Ovary (tissue), 3 donors: ENCODE measurements at regions not wholly inside any gene's neighbourhood (a gene's known extent, or its start where the extent isn't known, plus 50 kb on each side); places are given as distances from the start of the nearest gene placed in this dataset.

Experiments used
- CTCF ChIP-seq, 3 donors: fragments of 450-650 bp in 2 of 3; fragments of 200-600 bp in 1 of 3; IDR thresholded peaks; one replicate each; pipeline versions ENCODE4 v1.5.1 to v1.8.0; 2016 to 2022; ENCODE audit warnings: antibody characterized with exemption in 3 of 3, mild to moderate bottlenecking in 1 of 3
- EP300 ChIP-seq: sonication (generic); formaldehyde crosslinking; IDR thresholded peaks from one replicate; pipeline ENCODE4 v1.6.1; 2017; ENCODE audit warnings: antibody characterized with exemption
- donor health status: DM: no; HTN: no; CAD: no.

- TF ChIP-seq CTCF (IDR thresholded peaks at IDR 0.05) (no peak), EP300 (no peak)
These were observed 96.0 kb upstream of the TNFSF4 start for GRCh38 chr1:173302890-173303829.
